ENCODE measurements at regions not wholly inside any gene's neighbourhood (a gene's known extent, or its start where the extent isn't known, plus 50 kb on each side); places are given as distances from the start of the nearest gene placed in this dataset.
"Not testable (repeated sequence)": the region's sequence is repeated elsewhere in the genome, so short reads cannot be mapped to it uniquely, and the experiment has no call there.

GRCh38 chr1:164154622-164155021, 404.4 kb upstream of the PBX1 start:
- no peaks in the 10 kb centered on the region for H3K9me3 Mint-ChIP-seq (ENCODE audit: unreplicated experiment)
- H3K4me3 Mint-ChIP-seq (ENCODE audit: unreplicated experiment), result no peak overlapping the region
- TF ChIP-seq CTCF (IDR thresholded peaks at IDR 0.05; ENCODE audit: partially characterized antibody, unreplicated experiment), result no peak
- H3K36me3 Mint-ChIP-seq (ENCODE audit: unreplicated experiment), result peaks cover 4% of the 10 kb centered on the region
- H3K27me3 Mint-ChIP-seq (ENCODE audit: unreplicated experiment), result peaks cover 2% of the 10 kb centered on the region
- no peak for DNase-seq
- H3K4me1 Mint-ChIP-seq (ENCODE audit: low read depth, unreplicated experiment), result peaks cover 6% of the 10 kb centered on the region
- H3K27ac Mint-ChIP-seq (ENCODE audit: unreplicated experiment), result no peak overlapping the region

- Mint-ChIP-seq H3K27ac (ENCODE audit: unreplicated experiment) (peak overlapping the region; percentile 40), H3K36me3 (ENCODE audit: unreplicated experiment) (peaks cover 4% of the 10 kb centered on the region), H3K9me3 (ENCODE audit: unreplicated experiment) (no peaks in the 10 kb centered on the region), H3K27me3 (ENCODE audit: unreplicated experiment) (peaks cover 2% of the 10 kb centered on the region), H3K4me1 (ENCODE audit: low read depth, unreplicated experiment) (peaks cover 6% of the 10 kb centered on the region), H3K4me3 (ENCODE audit: unreplicated experiment) (no peak overlapping the region)
- no peak for DNase-seq
- TF ChIP-seq CTCF (IDR thresholded peaks at IDR 0.05; ENCODE audit: partially characterized antibody, unreplicated experiment), result no peak
These were observed 403.6 kb upstream of the PBX1 start for GRCh38 chr1:164155347-164155746.

GRCh38 chr1:164163289-164163849, 395.6 kb upstream of the PBX1 start:
- no peaks in the 10 kb centered on the region for H3K27me3 Mint-ChIP-seq (ENCODE audit: unreplicated experiment)
- no peaks in the 10 kb centered on the region for H3K9me3 Mint-ChIP-seq (ENCODE audit: unreplicated experiment)
- no peaks in the 10 kb centered on the region for H3K4me1 Mint-ChIP-seq (ENCODE audit: low read depth, unreplicated experiment)
- H3K4me3 Mint-ChIP-seq (ENCODE audit: unreplicated experiment), result no peak overlapping the region
- H3K27ac Mint-ChIP-seq (ENCODE audit: unreplicated experiment), result no peak overlapping the region
- DNase-seq, result no peak
- no peak for TF ChIP-seq CTCF (IDR thresholded peaks at IDR 0.05; ENCODE audit: partially characterized antibody, unreplicated experiment)
- H3K36me3 Mint-ChIP-seq (ENCODE audit: unreplicated experiment), result no peaks in the 10 kb centered on the region

- no peak overlapping the region for H3K4me3 Mint-ChIP-seq (ENCODE audit: unreplicated experiment)
- no peaks in the 10 kb centered on the region for H3K9me3 Mint-ChIP-seq (ENCODE audit: unreplicated experiment)
- no peaks in the 10 kb centered on the region for H3K4me1 Mint-ChIP-seq (ENCODE audit: low read depth, unreplicated experiment)
- H3K27ac Mint-ChIP-seq (ENCODE audit: unreplicated experiment), result no peak overlapping the region
- no peak for DNase-seq
- peaks cover 5% of the 10 kb centered on the region for H3K36me3 Mint-ChIP-seq (ENCODE audit: unreplicated experiment)
- H3K27me3 Mint-ChIP-seq (ENCODE audit: unreplicated experiment), result peaks cover 1% of the 10 kb centered on the region
- no peak for TF ChIP-seq CTCF (IDR thresholded peaks at IDR 0.05; ENCODE audit: partially characterized antibody, unreplicated experiment)
These were observed 393.5 kb upstream of the PBX1 start for GRCh38 chr1:164165466-164165865.

- H3K27me3 Mint-ChIP-seq (ENCODE audit: unreplicated experiment); H3K27ac Mint-ChIP-seq (ENCODE audit: unreplicated experiment); H3K9me3 Mint-ChIP-seq (ENCODE audit: unreplicated experiment); H3K4me1 Mint-ChIP-seq (ENCODE audit: low read depth, unreplicated experiment); DNase-seq; H3K36me3 Mint-ChIP-seq (ENCODE audit: unreplicated experiment); H3K4me3 Mint-ChIP-seq (ENCODE audit: unreplicated experiment): not testable (repeated sequence)
These were observed 392.5 kb upstream of the PBX1 start for GRCh38 chr1:164166454-164166853.
